ENCODE measurements at regions not wholly inside any gene's neighbourhood (a gene's known extent, or its start where the extent isn't known, plus 50 kb on each side); places are given as distances from the start of the nearest gene placed in this dataset.

- Histone ChIP-seq H3K27ac (replicated peaks) (no peak overlapping the region), H3K4me3 (replicated peaks; ENCODE audit: insufficient read depth, low read length) (no peak overlapping the region), H3K27me3 (ENCODE audit: insufficient read depth, poor library complexity, severe bottlenecking) (no peaks in the 10 kb centered on the region)
- DNase-seq (ENCODE audit: low read depth in 1 of 2, low spot score in 1 of 2) = no peak
- TF ChIP-seq GABPA (IDR thresholded peaks at IDR 0.05; ENCODE audit: low read depth) = no peak
- no peak for TF ChIP-seq REST (IDR thresholded peaks at IDR 0.05; ENCODE audit: insufficient replicate concordance, low read depth)
- no peak for TF ChIP-seq CTCF (IDR thresholded peaks at IDR 0.05; ENCODE audit: insufficient read depth, low read length)
- no peak for TF ChIP-seq POLR2AphosphoS5 (IDR thresholded peaks at IDR 0.05; ENCODE audit: low read depth)
- no peak for TF ChIP-seq SPI1 (IDR thresholded peaks at IDR 0.05; ENCODE audit: borderline replicate concordance, low read depth)
Observed at GRCh38 chr13:67437244-67437643, 207.1 kb upstream of the PCDH9 start.

- no peak overlapping the region for H3K27ac ChIP-seq (replicated peaks)
- TF ChIP-seq CTCF (IDR thresholded peaks at IDR 0.05; ENCODE audit: insufficient read depth, low read length) (no peak), SPI1 (IDR thresholded peaks at IDR 0.05; ENCODE audit: borderline replicate concordance, low read depth) (peak; percentile 95)
- no peak overlapping the region for H3K4me3 ChIP-seq (replicated peaks; ENCODE audit: insufficient read depth, low read length)
- no peak for DNase-seq (ENCODE audit: low read depth in 1 of 2, low spot score in 1 of 2)
- no peaks in the 10 kb centered on the region for H3K27me3 ChIP-seq (ENCODE audit: insufficient read depth, poor library complexity, severe bottlenecking)
Observed at GRCh38 chr13:67421475-67421874, 191.3 kb upstream of the PCDH9 start.

GRCh38 chr13:67416047-67416925 lies 186.2 kb upstream of the PCDH9 start:
- no peaks in the 10 kb centered on the region for H3K27me3 ChIP-seq (ENCODE audit: insufficient read depth, poor library complexity, severe bottlenecking)
- no peak overlapping the region for H3K27ac ChIP-seq (replicated peaks)
- no peak overlapping the region for H3K4me3 ChIP-seq (replicated peaks; ENCODE audit: insufficient read depth, low read length)
- peak in 1 of 2 experiments; percentile 19 for DNase-seq (ENCODE audit: low read depth in 1 of 2, low spot score in 1 of 2)
- TF ChIP-seq POLR2AphosphoS5 (IDR thresholded peaks at IDR 0.05; ENCODE audit: low read depth) (no peak), SPI1 (IDR thresholded peaks at IDR 0.05; ENCODE audit: borderline replicate concordance, low read depth) (no peak), CTCF (IDR thresholded peaks at IDR 0.05; ENCODE audit: insufficient read depth, low read length) (peak; percentile 25), GABPA (IDR thresholded peaks at IDR 0.05; ENCODE audit: low read depth) (no peak), REST (IDR thresholded peaks at IDR 0.05; ENCODE audit: insufficient replicate concordance, low read depth) (no peak)

All from HL-60 (cell line).